Upper lobe of left lung (tissue), 4 donors: ENCODE measurements at regions not wholly inside any gene's neighbourhood (a gene's known extent, or its start where the extent isn't known, plus 50 kb on each side); places are given as distances from the start of the nearest gene placed in this dataset.

ENCODE experiments used
- CTCF ChIP-seq, 6 experiments: fragments of 450-650 bp in 4 of 6; fragments of 200-600 bp in 2 of 6; sonication (generic) in 2 of 6; IDR thresholded peaks; one replicate each; pipeline ENCODE4 v1.5.1; 2016 to 2019; ENCODE audit warnings: antibody characterized with exemption in 6 of 6
- EP300 ChIP-seq, 4 donors: sonication (generic); formaldehyde crosslinking; IDR thresholded peaks; one replicate each; pipeline ENCODE4 v1.5.1; 2017; ENCODE audit warnings: antibody characterized with exemption in 4 of 4, control low read depth in 2 of 4
- POLR2AphosphoS5 ChIP-seq, 2 donors: sonication (generic); formaldehyde crosslinking; IDR thresholded peaks; one replicate each; pipeline ENCODE4 v1.5.1; 2017; ENCODE audit warnings: antibody characterized with exemption in 2 of 2

GRCh38 chr16:66008136-66008535 is 358.4 kb upstream of the CDH5 start:
- TF ChIP-seq CTCF (IDR thresholded peaks at IDR 0.05) (no peak), POLR2AphosphoS5 (IDR thresholded peaks at IDR 0.05) (no peak), EP300 (IDR thresholded peaks at IDR 0.05) (no peak)
